ENCODE measurements at regions not wholly inside any gene's neighbourhood (a gene's known extent, or its start where the extent isn't known, plus 50 kb on each side); places are given as distances from the start of the nearest gene placed in this dataset.

GRCh38 chr3:70421506-70421905 is 109.1 kb upstream of the MDFIC2 start:
- DNase-seq (no peak), ATAC-seq (no peak)
- intact Hi-C loops (cut with DNase I) = no loop called here
- Histone ChIP-seq H3K36me3 (ENCODE audit: insufficient read depth in 1 of 2, low read depth in 1 of 2) (no peaks in the 10 kb centered on the region), H3K27ac (no peak overlapping the region), H3K4me1 (no peaks in the 10 kb centered on the region), H3K4me3 (no peak overlapping the region), H3K27me3 (ENCODE audit: insufficient read depth in 3 of 3, low read length in 2 of 3) (no peaks in the 10 kb centered on the region), H3K9me3 (no peaks in the 10 kb centered on the region)
- TF ChIP-seq CTCF (IDR thresholded peaks at IDR 0.05) = no peak
- 70 to 73% (median 71%) methylated on average over 4 of the region's 4 CpGs for WGBS, 3 donors

- intact Hi-C loops (cut with DNase I) = no loop called here
- Histone ChIP-seq H3K27me3 (ENCODE audit: insufficient read depth in 3 of 3, low read length in 2 of 3) (no peaks in the 10 kb centered on the region), H3K36me3 (ENCODE audit: insufficient read depth in 1 of 2, low read depth in 1 of 2) (no peaks in the 10 kb centered on the region), H3K27ac (no peak overlapping the region), H3K4me3 (no peak overlapping the region), H3K4me1 (no peaks in the 10 kb centered on the region), H3K9me3 (no peaks in the 10 kb centered on the region)
- no peak for TF ChIP-seq CTCF (IDR thresholded peaks at IDR 0.05)
- no peak for ATAC-seq
- 79 to 83% (median 79%) methylated on average over 2 of the region's 2 CpGs for WGBS, 3 donors
- no peak for DNase-seq
These were observed 96.6 kb upstream of the MDFIC2 start for GRCh38 chr3:70409018-70409417.

GRCh38 chr3:70400194-70400593 is 87.8 kb upstream of the MDFIC2 start:
- no peak for DNase-seq
- no peaks in the 10 kb centered on the region for H3K4me1 ChIP-seq
- H3K36me3 ChIP-seq (ENCODE audit: insufficient read depth in 1 of 2, low read depth in 1 of 2) = no peaks in the 10 kb centered on the region
- no peak overlapping the region for H3K4me3 ChIP-seq
- no peak overlapping the region for H3K27ac ChIP-seq
- intact Hi-C loops (cut with DNase I) = no loop called here
- H3K9me3 ChIP-seq = no peaks in the 10 kb centered on the region
- WGBS, 3 donors = 70 to 77% (median 70%) methylated on average over 3 of the region's 3 CpGs
- no peak for TF ChIP-seq CTCF (IDR thresholded peaks at IDR 0.05)
- no peaks in the 10 kb centered on the region for H3K27me3 ChIP-seq (ENCODE audit: insufficient read depth in 3 of 3, low read length in 2 of 3)
- no peak for ATAC-seq

GRCh38 chr3:70393881-70394612 is 81.6 kb upstream of the MDFIC2 start:
- ATAC-seq (no peak), DNase-seq (no peak)
- intact Hi-C loops (cut with DNase I) = no loop called here

More at GRCh38 chr3:70393881-70394612, 81.6 kb upstream of the MDFIC2 start:
- no peak overlapping the region for H3K4me3 ChIP-seq
- no peak overlapping the region for H3K27ac ChIP-seq
- H3K36me3 ChIP-seq (ENCODE audit: insufficient read depth in 1 of 2, low read depth in 1 of 2) = no peaks in the 10 kb centered on the region
- H3K9me3 ChIP-seq = no peaks in the 10 kb centered on the region
- TF ChIP-seq CTCF (IDR thresholded peaks at IDR 0.05) = no peak
- H3K27me3 ChIP-seq (ENCODE audit: insufficient read depth in 3 of 3, low read length in 2 of 3) = no peaks in the 10 kb centered on the region
- no peaks in the 10 kb centered on the region for H3K4me1 ChIP-seq
- WGBS, 3 donors = 90 to 93% (median 92%) methylated on average over 11 of the region's 11 CpGs
